Globus pallidus (tissue), 1 donor: ENCODE measurements at regions not wholly inside any gene's neighbourhood (a gene's known extent, or its start where the extent isn't known, plus 50 kb on each side); places are given as distances from the start of the nearest gene placed in this dataset.
"Not testable (repeated sequence)": the region's sequence is repeated elsewhere in the genome, so short reads cannot be mapped to it uniquely, and the experiment has no call there.

Experiments used
- DNase-seq: peaks from one replicate; pipeline ENCODE4 v3.0.0-alpha.2; 2015; ENCODE audit warnings: low spot score

- DNase-seq = no peak
These were observed 232.5 kb downstream of the RFPL4B start for GRCh38 chr6:112579601-112580000.

GRCh38 chr6:112581015-112581414 is 233.9 kb downstream of the RFPL4B start:
- DNase-seq = no peak

GRCh38 chr6:112590326-112590725 is 243.2 kb downstream of the RFPL4B start:
- no peak for DNase-seq

- DNase-seq = no peak
These were observed 244.2 kb downstream of the RFPL4B start for GRCh38 chr6:112591329-112591728.

- DNase-seq = no peak
These were observed 245.0 kb downstream of the RFPL4B start for GRCh38 chr6:112592159-112592558.

GRCh38 chr6:112594886-112595594 is 247.9 kb downstream of the RFPL4B start:
- DNase-seq = no peak

- no peak for DNase-seq
These were observed 248.7 kb downstream of the RFPL4B start for GRCh38 chr6:112595841-112596240.

GRCh38 chr6:112597176-112597575 is 250.0 kb downstream of the RFPL4B start:
- DNase-seq = no peak

- no peak for DNase-seq
These were observed 253.0 kb downstream of the RFPL4B start for GRCh38 chr6:112600168-112600567.

GRCh38 chr6:112603726-112604125 is 256.6 kb downstream of the RFPL4B start:
- DNase-seq = no peak

GRCh38 chr6:112606656-112607435 is 259.7 kb downstream of the RFPL4B start:
- no peak for DNase-seq

- DNase-seq = not testable (repeated sequence)
These were observed 261.8 kb downstream of the RFPL4B start for GRCh38 chr6:112608925-112609324.

GRCh38 chr6:112613410-112613809 is 266.3 kb downstream of the RFPL4B start:
- no peak for DNase-seq

- peak; percentile 13 for DNase-seq
These were observed 271.7 kb downstream of the RFPL4B start for GRCh38 chr6:112618849-112619248.

GRCh38 chr6:112620812-112621569 is 273.9 kb downstream of the RFPL4B start:
- DNase-seq = no peak

- DNase-seq = no peak
These were observed 274.9 kb downstream of the RFPL4B start for GRCh38 chr6:112622036-112622435.

- no peak for DNase-seq
These were observed 279.4 kb downstream of the RFPL4B start for GRCh38 chr6:112626468-112627082.

GRCh38 chr6:112634376-112634775 is 287.2 kb downstream of the RFPL4B start:
- no peak for DNase-seq

- no peak for DNase-seq
These were observed 289.6 kb downstream of the RFPL4B start for GRCh38 chr6:112636650-112637262.

GRCh38 chr6:112639391-112639831 is 292.3 kb downstream of the RFPL4B start:
- no peak for DNase-seq

- no peak for DNase-seq
These were observed 293.8 kb downstream of the RFPL4B start for GRCh38 chr6:112640891-112641290.

- DNase-seq = no peak
These were observed 302.7 kb downstream of the RFPL4B start for GRCh38 chr6:112649853-112650252.
